Heart left ventricle (tissue), 16 donors: ENCODE measurements at regions not wholly inside any gene's neighbourhood (a gene's known extent, or its start where the extent isn't known, plus 50 kb on each side); places are given as distances from the start of the nearest gene placed in this dataset.

Experiments
- ATAC-seq, 4 donors: fragments of 200-7000 bp; cut with Tn5 transposase; one replicate each; pipeline ENCODE4 v1.9.1; 2020 to 2022; ENCODE audit warnings: moderate library complexity in 4 of 4, mild to moderate bottlenecking in 3 of 4, moderate number of reproducible peaks in 1 of 4
- DNase-seq, 5 donors: peaks; one replicate each; pipeline ENCODE4 v3.0.0-alpha.2; 2020
- H3K27ac ChIP-seq, 12 donors: fragments of 200-600 bp; sonication (generic) in 4 of 12; one replicate each; pipeline versions ENCODE4 v1.5.0 to v1.8.0; 2016 to 2022; ENCODE audit warnings: mild to moderate bottlenecking in 2 of 12
- H3K27me3 ChIP-seq, 9 donors: fragments of 200-600 bp; sonication (generic) in 2 of 9; one replicate each; pipeline versions ENCODE4 v1.5.1 to v1.8.0; 2016 to 2022; ENCODE audit warnings: mild to moderate bottlenecking in 3 of 9
- H3K36me3 ChIP-seq, 9 donors: fragments of 200-600 bp; sonication (generic) in 2 of 9; one replicate each; pipeline versions ENCODE4 v1.5.0 to v1.8.0; 2018 to 2022; ENCODE audit warnings: mild to moderate bottlenecking in 2 of 9
- H3K4me1 ChIP-seq, 12 donors: fragments of 200-600 bp; sonication (generic) in 4 of 12; one replicate each; pipeline versions ENCODE4 v1.5.0 to v1.8.0; 2016 to 2022; ENCODE audit warnings: mild to moderate bottlenecking in 3 of 12
- H3K4me3 ChIP-seq, 12 donors: fragments of 200-600 bp; sonication (generic) in 4 of 12; one replicate each; pipeline versions ENCODE4 v1.5.0 to v1.8.0; 2017 to 2022; ENCODE audit warnings: mild to moderate bottlenecking in 9 of 12, moderate library complexity in 4 of 12
- H3K9me3 ChIP-seq, 12 donors: fragments of 200-600 bp; sonication (generic) in 4 of 12; one replicate each; pipeline versions ENCODE4 v1.5.0 to v1.8.0; 2016 to 2022; ENCODE audit warnings: mild to moderate bottlenecking in 1 of 12
- CTCF ChIP-seq, 12 donors: fragments of 200-600 bp; sonication (generic) in 4 of 12; IDR thresholded peaks; one replicate each; pipeline versions ENCODE4 v1.5.0 to v1.8.0; 2018 to 2022; ENCODE audit warnings: antibody characterized with exemption in 12 of 12, mild to moderate bottlenecking in 5 of 12
- POLR2A ChIP-seq, 2 donors: fragments of 450-650 bp; IDR thresholded peaks; one replicate each; pipeline ENCODE4 v1.6.1; 2017; ENCODE audit warnings: antibody characterized with exemption in 2 of 2, mild to moderate bottlenecking in 2 of 2, moderate library complexity in 2 of 2
- WGBS, 4 donors: extraction: QIAGEN DNeasy Blood & Tissue Kit in 2 of 4; methylation state at CpG; one replicate each; pipeline versions ENCODE4 v1.1.5 to v1.1.7; 2013 to 2018; 5-methylcytosine and 5-hydroxymethylcytosine counted together
- intact Hi-C, 10 donors: fragments of 100-400 bp; cut with DNase I; formaldehyde crosslinking; loops; one replicate each; pipeline versions ENCODE4 v1.11.1 to v1.14.2; 2022
- donor health status: ischemic (EF 13 %, LVEDD 7.1; RV severe dilation, severe dysfunction).
- donor health status: healthy with polysubstance abuse.
- donor health status: DM: no; HTN: yes; CAD: no.
- donor health status: DM: no; HTN: no; CAD: no.
- donor health status: ischemic (EF 25% LVEDD 6.9; RV normal size, moderate dysfunction).
- donor health status: ischemic (EF 25% LVEDD 5.7; RV mildly dilated, moderate dysfunction).
- donor health status: healthy.
- donor health status: DM: yes; HTN: yes; CAD: no.
- donor health status: ischemic (EF 35%, LVEDD 5.7; RV mildly dilated, moderate dysfunction).
- donor health status: nonischemic (EF 11% LVEDD 7.7; RV severe dilation, severe dysfunction).
- donor health status: DM: yes; HTN: yes; CAD: no.
- donor health status: PGD.
- donor health status: ischemic (EF 29% LVEDD 5.4; RV normal size, mild dysfunction).
- donor health status: nonischemic (EF 23%, LVEDD 6.1; RV moderate dilation, normal function).

- H3K36me3 ChIP-seq = no peaks in the 10 kb centered on the region
- intact Hi-C loops = no loop called here
- no peak for ATAC-seq
- H3K27me3 ChIP-seq = no peaks in the 10 kb centered on the region
- H3K27ac ChIP-seq = no peak overlapping the region
- no peaks in the 10 kb centered on the region for H3K9me3 ChIP-seq
- TF ChIP-seq CTCF (IDR thresholded peaks at IDR 0.05) (no peak), POLR2A (IDR thresholded peaks at IDR 0.05) (no peak)
- H3K4me1 ChIP-seq = no peaks in the 10 kb centered on the region
- 86 to 98% (median 90%) methylated on average over 1 of the region's 1 CpG for WGBS, 4 donors
- no peak for DNase-seq
- H3K4me3 ChIP-seq = no peak overlapping the region
These were observed 234.2 kb downstream of the TOX3 start for GRCh38 chr16:52312716-52313115.

GRCh38 chr16:52309446-52310416 lies 237.2 kb downstream of the TOX3 start:
- Histone ChIP-seq H3K4me3 (no peak overlapping the region), H3K27ac (no peak overlapping the region), H3K27me3 (no peaks in the 10 kb centered on the region), H3K4me1 (no peaks in the 10 kb centered on the region), H3K9me3 (no peaks in the 10 kb centered on the region), H3K36me3 (no peaks in the 10 kb centered on the region)
- 65 to 72% (median 69%) methylated on average over 6 of the region's 6 CpGs for WGBS, 4 donors
- no peak for DNase-seq
- TF ChIP-seq POLR2A (IDR thresholded peaks at IDR 0.05) (no peak), CTCF (IDR thresholded peaks at IDR 0.05) (no peak)
- intact Hi-C loops = no loop called here
- ATAC-seq = no peak

DNA sequence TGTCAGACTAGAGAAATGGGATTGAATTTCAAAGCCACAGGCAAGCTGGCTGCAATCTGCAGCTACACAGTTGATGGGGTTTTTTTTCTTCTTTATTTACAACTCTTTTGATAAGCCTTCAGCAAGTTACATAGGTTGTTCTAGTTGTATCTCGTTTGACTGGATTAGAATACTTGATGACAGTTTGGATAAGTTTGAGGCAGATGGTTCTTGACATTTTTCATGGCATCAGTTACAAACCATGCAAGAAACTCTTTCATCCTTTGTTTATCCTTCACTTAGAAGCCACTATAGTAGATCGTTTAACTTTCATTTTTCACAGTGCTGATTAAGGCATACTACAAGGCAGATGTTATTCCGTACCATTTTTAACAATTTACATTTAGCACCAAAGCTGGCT lies 238.9 kb downstream of the TOX3 start:
- H3K27ac ChIP-seq = no peak overlapping the region
- ATAC-seq = no peak

More for the DNA sequence above, 238.9 kb downstream of the TOX3 start:
- Histone ChIP-seq H3K4me3 (no peak overlapping the region), H3K27me3 (no peaks in the 10 kb centered on the region), H3K36me3 (no peaks in the 10 kb centered on the region), H3K9me3 (no peaks in the 10 kb centered on the region), H3K4me1 (no peaks in the 10 kb centered on the region)
- intact Hi-C loops = no loop called here
- 33 to 50% (median 40%) methylated on average over 3 of the region's 3 CpGs for WGBS, 4 donors
- DNase-seq = no peak
- no peak for TF ChIP-seq CTCF (IDR thresholded peaks at IDR 0.05)
